HCT116 (cell line): ENCODE measurements at regions not wholly inside any gene's neighbourhood (a gene's known extent, or its start where the extent isn't known, plus 50 kb on each side); places are given as distances from the start of the nearest gene placed in this dataset.
"Not testable (repeated sequence)": the region's sequence is repeated elsewhere in the genome, so short reads cannot be mapped to it uniquely, and the experiment has no call there.

Source experiments
- ATF3 ChIP-seq: IDR thresholded peaks from 2 replicates; pipeline ENCODE4 v1.6.1; 2012
- EZH2 ChIP-seq: fragments of 200-600 bp; sonication (generic); IDR thresholded peaks from 2 replicates; pipeline ENCODE4 v1.6.1; 2017; ENCODE audit warnings: antibody characterized with exemption, mixed run types
- POLR2A ChIP-seq: IDR thresholded peaks from 2 replicates; pipeline ENCODE4 v1.7.0; 2011; ENCODE audit warnings: borderline replicate concordance; ENCODE audit not compliant: insufficient read depth, insufficient read length; ENCODE audit errors: extremely low read depth
- POLR2AphosphoS5 ChIP-seq: IDR thresholded peaks from 2 replicates; pipeline ENCODE4 v1.6.1; 2011; ENCODE audit warnings: mild to moderate bottlenecking, low read depth, low read length, moderate library complexity
- RAD21 ChIP-seq: IDR thresholded peaks from 2 replicates; pipeline ENCODE4 v1.6.1; 2012; ENCODE audit warnings: low read depth, mild to moderate bottlenecking
- TCF7L2 ChIP-seq: IDR thresholded peaks from 2 replicates; pipeline ENCODE4 v1.7.0; 2011; ENCODE audit warnings: borderline replicate concordance, inconsistent platforms; ENCODE audit not compliant: insufficient read depth, insufficient read length; ENCODE audit errors: extremely low read depth
- TF ChIP-seq, protein P1 (sequence below), 3 experiments: fragments of 200-600 bp in 1 of 3; sonication (generic) in 1 of 3; IDR thresholded peaks in 2 of 3; conservative IDR thresholded peaks in 1 of 3; 2 replicates each; pipeline ENCODE4 v1.5.1; 2012 to 2017; ENCODE audit warnings: low read depth in 2 of 3, low read length in 2 of 3, antibody characterized with exemption in 1 of 3, borderline replicate concordance in 1 of 3, control low read depth in 1 of 3, mild to moderate bottlenecking in 1 of 3, mixed read lengths in 1 of 3, mixed run types in 1 of 3, moderate library complexity in 1 of 3; ENCODE audit not compliant: insufficient read depth in 1 of 3

- not testable (repeated sequence) for TF ChIP-seq EZH2, POLR2A, POLR2AphosphoS5, TCF7L2, ATF3, RAD21
- TF ChIP-seq, protein P1, sequence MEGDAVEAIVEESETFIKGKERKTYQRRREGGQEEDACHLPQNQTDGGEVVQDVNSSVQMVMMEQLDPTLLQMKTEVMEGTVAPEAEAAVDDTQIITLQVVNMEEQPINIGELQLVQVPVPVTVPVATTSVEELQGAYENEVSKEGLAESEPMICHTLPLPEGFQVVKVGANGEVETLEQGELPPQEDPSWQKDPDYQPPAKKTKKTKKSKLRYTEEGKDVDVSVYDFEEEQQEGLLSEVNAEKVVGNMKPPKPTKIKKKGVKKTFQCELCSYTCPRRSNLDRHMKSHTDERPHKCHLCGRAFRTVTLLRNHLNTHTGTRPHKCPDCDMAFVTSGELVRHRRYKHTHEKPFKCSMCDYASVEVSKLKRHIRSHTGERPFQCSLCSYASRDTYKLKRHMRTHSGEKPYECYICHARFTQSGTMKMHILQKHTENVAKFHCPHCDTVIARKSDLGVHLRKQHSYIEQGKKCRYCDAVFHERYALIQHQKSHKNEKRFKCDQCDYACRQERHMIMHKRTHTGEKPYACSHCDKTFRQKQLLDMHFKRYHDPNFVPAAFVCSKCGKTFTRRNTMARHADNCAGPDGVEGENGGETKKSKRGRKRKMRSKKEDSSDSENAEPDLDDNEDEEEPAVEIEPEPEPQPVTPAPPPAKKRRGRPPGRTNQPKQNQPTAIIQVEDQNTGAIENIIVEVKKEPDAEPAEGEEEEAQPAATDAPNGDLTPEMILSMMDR (IDR thresholded peaks at IDR 0.05 in 2 of 3, conservative IDR thresholded peaks at IDR 0.05 in 1 of 3; ENCODE audit: borderline replicate concordance in 1 of 3, insufficient read depth in 1 of 3, low read depth in 2 of 3, low read length in 2 of 3): not testable (repeated sequence)
Measured at GRCh38 chr14:37785298-37785697, 189.9 kb downstream of the TTC6 start.
